Loucy (cell line): ENCODE measurements at regions not wholly inside any gene's neighbourhood (a gene's known extent, or its start where the extent isn't known, plus 50 kb on each side); places are given as distances from the start of the nearest gene placed in this dataset.
A peak's percentile ranks its signal among the peaks of the same experiment; 100 is the strongest.

Experiments used
- H2AFZ ChIP-seq: fragments of 200-600 bp; sonication (generic); 2 replicates; pipeline ENCODE4 v1.6.0; 2016; ENCODE audit warnings: antibody characterized with exemption, mild to moderate bottlenecking, low read length, moderate library complexity
- H3F3A ChIP-seq: fragments of 200-600 bp; 2 replicates; pipeline ENCODE4 v1.6.0; 2016; ENCODE audit warnings: antibody characterized with exemption, low read depth, mild to moderate bottlenecking
- H3K27me3 ChIP-seq: fragments of 200-600 bp; sonication (generic); 2 replicates; pipeline ENCODE4 v1.6.1; 2014; ENCODE audit warnings: low read length, mild to moderate bottlenecking; ENCODE audit not compliant: insufficient read depth, poor library complexity, severe bottlenecking
- H3K36me3 ChIP-seq: fragments of 200-600 bp; sonication (generic); 2 replicates; pipeline ENCODE4 v1.6.1; 2016; ENCODE audit warnings: low read length; ENCODE audit not compliant: insufficient read depth
- H3K4me1 ChIP-seq: fragments of 200-600 bp; sonication (generic); 2 replicates; pipeline ENCODE4 v1.5.1; 2014; ENCODE audit warnings: low read length, mild to moderate bottlenecking; ENCODE audit not compliant: insufficient read depth, poor library complexity, severe bottlenecking
- H3K4me2 ChIP-seq: fragments of 200-600 bp; sonication (generic); 2 replicates; pipeline ENCODE4 v1.6.0; 2014; ENCODE audit warnings: antibody characterized with exemption, low read length, low read depth, mild to moderate bottlenecking; ENCODE audit not compliant: poor library complexity, severe bottlenecking
- H3K4me3 ChIP-seq: fragments of 200-600 bp; sonication (generic); 2 replicates; pipeline ENCODE4 v1.5.1; 2014; ENCODE audit warnings: low read length, mild to moderate bottlenecking, mixed read lengths; ENCODE audit not compliant: poor library complexity, severe bottlenecking
- H3K79me2 ChIP-seq: fragments of 200-600 bp; sonication (generic); 2 replicates; pipeline ENCODE4 v1.6.1; 2014; ENCODE audit warnings: low read length; ENCODE audit not compliant: insufficient read depth
- H3K9ac ChIP-seq: fragments of 200-600 bp; sonication (generic); 2 replicates; pipeline ENCODE4 v1.6.0; 2014; ENCODE audit warnings: mild to moderate bottlenecking, low read depth, low read length, moderate library complexity; ENCODE audit not compliant: poor library complexity, severe bottlenecking
- H3K9me2 ChIP-seq: fragments of 200-600 bp; sonication (generic); replicated peaks from 2 replicates; pipeline ENCODE4 v1.6.1; 2016; ENCODE audit warnings: low read depth, low read length, mixed read lengths
- H3K9me3 ChIP-seq: fragments of 200-600 bp; sonication (generic); 2 replicates; pipeline ENCODE4 v1.6.1; 2014; ENCODE audit warnings: mild to moderate bottlenecking, antibody characterized with exemption, low read length, low read depth; ENCODE audit not compliant: insufficient read depth
- H4K20me1 ChIP-seq: fragments of 200-600 bp; sonication (generic); 2 replicates; pipeline ENCODE4 v1.6.0; 2014; ENCODE audit warnings: antibody characterized with exemption, low read length, mild to moderate bottlenecking; ENCODE audit not compliant: insufficient read depth, poor library complexity, severe bottlenecking
- EZH2phosphoT487 ChIP-seq: fragments of 200-600 bp; IDR thresholded peaks from 2 replicates; pipeline ENCODE4 v1.6.1; 2018; ENCODE audit warnings: antibody characterized with exemption, mild to moderate bottlenecking, moderate library complexity, borderline replicate concordance
- TF ChIP-seq, protein P1 (sequence below): fragments of 200-600 bp; sonication (generic); conservative IDR thresholded peaks from 2 replicates; pipeline ENCODE4 v1.5.1; 2014; ENCODE audit warnings: mild to moderate bottlenecking, antibody characterized with exemption, low read length

DNA sequence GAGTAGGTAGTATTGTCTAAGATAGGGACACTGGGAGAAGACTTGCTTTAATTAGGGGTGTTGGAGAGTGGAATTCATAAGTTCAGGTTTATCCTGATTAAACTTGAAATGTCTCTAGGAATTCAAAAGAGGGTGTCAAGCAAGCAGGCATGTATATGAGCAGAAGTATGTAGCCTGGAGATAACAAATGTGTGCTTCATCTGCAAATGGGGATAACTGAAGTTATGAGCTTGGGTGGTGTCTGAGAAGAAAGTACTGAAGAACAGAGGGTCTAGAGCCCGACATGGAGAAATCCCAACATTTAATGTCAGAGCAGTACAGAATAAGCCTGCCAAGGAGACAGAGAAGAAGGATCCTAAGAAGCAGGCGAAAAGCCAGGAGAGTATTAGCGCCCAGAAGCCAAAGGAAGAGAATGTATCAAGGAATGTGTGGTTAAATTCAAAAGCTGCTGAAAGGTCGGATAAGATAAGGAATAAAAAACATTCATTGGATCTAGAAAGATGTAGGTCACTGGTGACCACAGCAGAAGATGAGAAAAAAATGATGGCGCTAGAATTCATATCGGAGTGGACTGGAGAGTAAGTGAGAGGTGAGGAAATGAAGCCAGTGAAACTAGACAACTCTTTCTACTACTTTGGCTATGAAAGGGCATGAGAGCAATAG lies 401.5 kb upstream of the PIK3R1 start:
- H3K9me3 ChIP-seq, result no peaks in the 10 kb centered on the region

DNA sequence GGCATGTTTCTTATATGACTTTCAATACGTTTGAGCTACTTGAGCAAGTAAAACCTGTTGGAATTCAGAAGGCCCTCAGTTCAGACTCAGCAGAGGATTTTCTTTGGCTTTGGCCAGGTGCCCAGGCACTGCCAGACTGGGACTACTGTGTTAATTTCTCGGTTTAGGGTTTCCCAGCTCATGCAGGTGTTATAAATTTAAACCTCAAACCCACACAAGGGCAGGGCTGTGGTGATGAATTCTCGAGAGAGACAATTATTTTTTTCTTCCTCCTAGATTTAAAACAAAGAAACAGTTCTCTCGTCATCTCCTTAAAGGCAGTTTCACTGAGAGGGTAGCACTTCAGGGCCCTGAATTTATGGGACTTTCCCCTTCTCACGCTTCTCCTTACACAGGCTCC lies 406.0 kb upstream of the PIK3R1 start:
- H3K4me2 ChIP-seq, result no peak overlapping the region
- no peaks in the 10 kb centered on the region for H3K36me3 ChIP-seq
- no peaks in the 10 kb centered on the region for H3K27me3 ChIP-seq
- H3K9ac ChIP-seq, result no peak overlapping the region
- no peak overlapping the region for H2AFZ ChIP-seq
- H3F3A ChIP-seq, result no peaks in the 10 kb centered on the region
- H3K9me3 ChIP-seq, result no peaks in the 10 kb centered on the region
- H3K4me3 ChIP-seq, result no peak overlapping the region
- H3K4me1 ChIP-seq, result peaks cover 11% of the 10 kb centered on the region
- no peaks in the 10 kb centered on the region for H3K9me2 ChIP-seq
- no peaks in the 10 kb centered on the region for H3K79me2 ChIP-seq
- no peaks in the 10 kb centered on the region for H4K20me1 ChIP-seq
- TF ChIP-seq EZH2phosphoT487, result no peak
- TF ChIP-seq, protein P1, sequence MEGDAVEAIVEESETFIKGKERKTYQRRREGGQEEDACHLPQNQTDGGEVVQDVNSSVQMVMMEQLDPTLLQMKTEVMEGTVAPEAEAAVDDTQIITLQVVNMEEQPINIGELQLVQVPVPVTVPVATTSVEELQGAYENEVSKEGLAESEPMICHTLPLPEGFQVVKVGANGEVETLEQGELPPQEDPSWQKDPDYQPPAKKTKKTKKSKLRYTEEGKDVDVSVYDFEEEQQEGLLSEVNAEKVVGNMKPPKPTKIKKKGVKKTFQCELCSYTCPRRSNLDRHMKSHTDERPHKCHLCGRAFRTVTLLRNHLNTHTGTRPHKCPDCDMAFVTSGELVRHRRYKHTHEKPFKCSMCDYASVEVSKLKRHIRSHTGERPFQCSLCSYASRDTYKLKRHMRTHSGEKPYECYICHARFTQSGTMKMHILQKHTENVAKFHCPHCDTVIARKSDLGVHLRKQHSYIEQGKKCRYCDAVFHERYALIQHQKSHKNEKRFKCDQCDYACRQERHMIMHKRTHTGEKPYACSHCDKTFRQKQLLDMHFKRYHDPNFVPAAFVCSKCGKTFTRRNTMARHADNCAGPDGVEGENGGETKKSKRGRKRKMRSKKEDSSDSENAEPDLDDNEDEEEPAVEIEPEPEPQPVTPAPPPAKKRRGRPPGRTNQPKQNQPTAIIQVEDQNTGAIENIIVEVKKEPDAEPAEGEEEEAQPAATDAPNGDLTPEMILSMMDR, result no peak

More for the DNA sequence above, 401.5 kb upstream of the PIK3R1 start:
- Histone ChIP-seq H2AFZ (peak overlapping the region; percentile 65; the same call in 1 of the 2 replicates), H3K4me3 (no peak overlapping the region), H3K9ac (no peak overlapping the region), H3K4me2 (no peak overlapping the region), H3K4me1 (peaks cover 21% of the 10 kb centered on the region), H3F3A (no peaks in the 10 kb centered on the region), H3K27me3 (no peaks in the 10 kb centered on the region), H3K79me2 (no peaks in the 10 kb centered on the region), H4K20me1 (no peaks in the 10 kb centered on the region), H3K36me3 (no peaks in the 10 kb centered on the region), H3K9me2 (no peaks in the 10 kb centered on the region)
- TF ChIP-seq, protein P1, result no peak
- TF ChIP-seq EZH2phosphoT487, result no peak

DNA sequence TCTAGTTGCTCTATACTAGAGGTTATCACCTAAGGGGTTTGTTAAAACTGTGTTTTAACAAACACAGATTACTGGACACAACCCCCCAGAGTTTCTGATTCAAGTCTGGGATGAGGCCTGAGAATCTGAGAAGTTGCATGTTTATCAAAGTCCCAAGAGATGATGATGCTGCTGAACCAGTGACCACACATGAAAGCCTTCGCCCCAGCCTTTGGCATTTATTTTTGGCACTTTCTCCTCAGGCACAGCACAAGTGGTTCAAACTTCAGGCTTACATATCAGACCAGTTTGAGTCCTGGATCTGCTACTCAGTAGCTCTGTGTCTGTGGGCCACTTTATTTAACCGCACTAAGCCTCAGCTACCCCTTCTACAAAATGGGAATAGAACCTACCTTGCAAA lies 407.2 kb upstream of the PIK3R1 start:
- H3K27me3 ChIP-seq, result no peaks in the 10 kb centered on the region
- no peaks in the 10 kb centered on the region for H3F3A ChIP-seq
- H3K4me3 ChIP-seq, result no peak overlapping the region
- H4K20me1 ChIP-seq, result no peaks in the 10 kb centered on the region
- H3K9me2 ChIP-seq, result no peaks in the 10 kb centered on the region
- no peak overlapping the region for H3K4me2 ChIP-seq
- no peak for TF ChIP-seq EZH2phosphoT487
- TF ChIP-seq, protein P1, result no peak
- peaks cover 11% of the 10 kb centered on the region for H3K4me1 ChIP-seq
- H3K9me3 ChIP-seq, result no peaks in the 10 kb centered on the region
- no peak overlapping the region for H3K9ac ChIP-seq
- H3K36me3 ChIP-seq, result no peaks in the 10 kb centered on the region
- no peaks in the 10 kb centered on the region for H3K79me2 ChIP-seq
- no peak overlapping the region for H2AFZ ChIP-seq
